HAP-1 (cell line): ENCODE measurements at regions not wholly inside any gene's neighbourhood (a gene's known extent, or its start where the extent isn't known, plus 50 kb on each side); places are given as distances from the start of the nearest gene placed in this dataset.
"Not testable (repeated sequence)": the region's sequence is repeated elsewhere in the genome, so short reads cannot be mapped to it uniquely, and the experiment has no call there.

ENCODE experiments used
- DNase-seq, 2 experiments: peaks; one replicate each; pipeline ENCODE4 v3.0.0-alpha.2; 2016 to 2020; ENCODE audit warnings: low spot score in 2 of 2
- H3K27me3 ChIP-seq: fragments of 250-450 bp; sonication (Bioruptor Pico); 2 replicates; pipeline ENCODE4 v1.5.1; 2020; ENCODE audit warnings: low read depth, mild to moderate bottlenecking, moderate library complexity
- H3K36me3 ChIP-seq: fragments of 250-450 bp; sonication (Bioruptor Pico); replicated peaks from 2 replicates; pipeline ENCODE4 v1.5.1; 2020; ENCODE audit warnings: mild to moderate bottlenecking
- H3K4me1 ChIP-seq: fragments of 250-450 bp; sonication (Bioruptor Pico); 2 replicates; pipeline ENCODE4 v1.5.1; 2020; ENCODE audit warnings: mild to moderate bottlenecking
- H3K4me3 ChIP-seq: fragments of 250-450 bp; sonication (Bioruptor Pico); 2 replicates; pipeline ENCODE4 v1.5.1; 2020; ENCODE audit warnings: mild to moderate bottlenecking, moderate library complexity
- H3K9me3 ChIP-seq: fragments of 250-450 bp; sonication (Bioruptor Pico); 2 replicates; pipeline ENCODE4 v1.5.1; 2020; ENCODE audit warnings: mild to moderate bottlenecking, moderate library complexity
- in situ Hi-C: fragments of 300-500 bp; cut with MboI; formaldehyde crosslinking; loops from 3 replicates; pipeline ENCODE4 v1.14.3; 2020; ENCODE audit warnings: low sequenced_read_pairs, inconsistent platforms, mixed read lengths

DNA sequence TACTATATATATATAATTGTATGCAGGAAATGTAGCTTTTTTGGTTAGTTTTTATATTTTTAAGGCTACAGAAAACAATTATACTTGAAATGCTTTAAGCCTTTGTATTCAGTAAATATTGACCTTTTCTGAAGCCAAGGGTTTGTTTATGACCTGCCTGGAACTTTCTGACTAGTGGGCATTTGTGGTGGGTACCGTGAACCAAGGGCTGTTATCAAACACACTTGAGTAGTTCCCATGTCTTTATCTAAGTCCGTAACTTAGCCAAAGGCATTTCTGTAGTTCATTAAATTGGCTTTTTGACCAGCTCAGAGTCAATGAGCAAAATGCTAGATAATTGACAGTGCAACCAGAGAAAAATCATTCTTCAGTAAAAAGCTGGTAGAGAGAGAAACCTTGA lies 1444.2 kb upstream of the SLC10A2 start:
- in situ Hi-C loops = no loop called here
- Histone ChIP-seq H3K36me3 (no peaks in the 10 kb centered on the region), H3K4me1 (no peaks in the 10 kb centered on the region), H3K9me3 (no peaks in the 10 kb centered on the region), H3K27me3 (no peaks in the 10 kb centered on the region), H3K4me3 (no peak overlapping the region)
- no peak for DNase-seq

DNA sequence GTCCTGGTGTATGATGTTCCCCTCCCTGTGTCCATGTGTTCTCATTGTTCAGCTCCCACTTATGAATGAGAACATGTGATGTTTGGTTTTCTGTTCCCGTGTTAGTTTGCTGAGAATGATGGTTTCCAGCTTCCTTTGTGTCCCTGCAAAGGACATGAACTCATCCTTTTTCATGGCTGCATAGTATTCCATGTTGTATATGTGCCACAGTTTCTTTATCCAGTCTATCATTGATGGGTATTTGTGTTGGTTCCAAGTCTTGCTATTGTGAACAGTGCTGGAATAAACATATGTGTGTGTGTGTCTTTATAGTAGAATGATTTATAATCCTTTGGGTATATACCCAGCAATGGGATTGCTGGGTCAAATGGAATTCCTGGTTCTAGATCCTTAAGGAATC lies 1427.3 kb upstream of the SLC10A2 start:
- DNase-seq, H3K36me3 ChIP-seq, H3K9me3 ChIP-seq, H3K27me3 ChIP-seq, in situ Hi-C loops, H3K4me3 ChIP-seq, H3K4me1 ChIP-seq: not testable (repeated sequence)

DNA sequence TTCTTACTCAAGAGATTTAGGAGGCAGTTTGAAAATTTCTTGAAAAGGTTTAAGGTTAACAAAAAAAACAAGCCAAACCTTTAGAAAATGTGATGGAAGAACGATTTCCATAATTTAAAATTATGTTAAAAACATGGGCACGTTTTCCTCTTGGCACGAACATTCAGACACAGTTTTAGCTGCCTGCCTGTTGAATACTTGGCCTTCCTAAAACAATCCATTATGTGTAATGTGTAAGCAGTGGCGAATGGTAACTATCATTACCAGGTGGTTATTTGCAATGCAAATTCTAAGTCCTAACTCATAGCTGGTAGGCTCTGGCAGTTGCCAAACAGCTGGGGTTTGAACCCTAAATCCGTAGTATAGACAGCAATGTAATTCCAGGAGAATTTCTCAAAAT lies 1425.7 kb upstream of the SLC10A2 start:
- Histone ChIP-seq H3K36me3 (no peaks in the 10 kb centered on the region), H3K27me3 (no peaks in the 10 kb centered on the region), H3K4me3 (no peak overlapping the region), H3K9me3 (no peaks in the 10 kb centered on the region), H3K4me1 (no peaks in the 10 kb centered on the region)
- DNase-seq = no peak
- in situ Hi-C loops = no loop called here

DNA sequence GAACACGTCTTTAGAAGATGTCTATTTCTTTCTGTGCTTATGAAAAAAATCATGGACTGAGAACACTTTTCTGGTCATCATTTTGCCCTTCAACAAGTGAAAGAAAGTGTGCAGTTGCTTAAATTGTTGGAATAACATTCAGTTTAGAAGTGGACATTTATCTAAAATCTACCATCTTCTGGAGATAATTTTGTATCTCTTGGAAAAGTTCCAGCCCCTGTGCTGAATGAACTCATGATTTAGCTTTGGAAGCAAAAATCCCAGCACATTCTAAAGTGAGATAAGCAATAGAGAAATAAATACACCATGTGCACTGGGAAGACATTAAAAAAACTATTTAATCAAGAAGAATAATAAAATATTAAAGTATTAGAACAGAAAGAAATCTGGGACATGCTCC lies 1420.8 kb upstream of the SLC10A2 start:
- no peak overlapping the region for H3K4me3 ChIP-seq
- no peak for DNase-seq
- no peaks in the 10 kb centered on the region for H3K4me1 ChIP-seq
- H3K9me3 ChIP-seq = no peaks in the 10 kb centered on the region
- in situ Hi-C loops = no loop called here
- H3K27me3 ChIP-seq = no peaks in the 10 kb centered on the region
- no peaks in the 10 kb centered on the region for H3K36me3 ChIP-seq

DNA sequence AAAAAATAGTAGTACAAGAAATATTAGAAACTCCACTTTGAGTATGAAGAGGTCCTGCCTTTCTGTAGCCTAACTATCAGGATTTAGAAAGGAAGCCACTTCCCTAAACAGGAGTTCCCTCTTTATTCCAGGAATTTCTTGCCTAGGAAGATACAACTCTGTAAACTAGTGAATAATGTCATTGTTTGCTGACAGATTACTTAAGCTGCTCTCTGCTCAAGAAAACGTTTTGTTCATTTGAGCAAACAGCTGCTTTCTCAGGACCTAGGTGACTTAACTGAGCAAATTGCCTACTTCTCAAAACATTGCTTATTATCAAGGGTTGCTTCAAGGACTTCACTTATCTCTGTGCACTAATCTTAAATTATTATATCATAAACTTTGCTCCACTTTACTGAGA lies 1419.4 kb upstream of the SLC10A2 start:
- Histone ChIP-seq H3K36me3 (no peaks in the 10 kb centered on the region), H3K4me1 (no peaks in the 10 kb centered on the region), H3K27me3 (no peaks in the 10 kb centered on the region), H3K9me3 (no peaks in the 10 kb centered on the region), H3K4me3 (no peak overlapping the region)
- in situ Hi-C loops = no loop called here
- no peak for DNase-seq

DNA sequence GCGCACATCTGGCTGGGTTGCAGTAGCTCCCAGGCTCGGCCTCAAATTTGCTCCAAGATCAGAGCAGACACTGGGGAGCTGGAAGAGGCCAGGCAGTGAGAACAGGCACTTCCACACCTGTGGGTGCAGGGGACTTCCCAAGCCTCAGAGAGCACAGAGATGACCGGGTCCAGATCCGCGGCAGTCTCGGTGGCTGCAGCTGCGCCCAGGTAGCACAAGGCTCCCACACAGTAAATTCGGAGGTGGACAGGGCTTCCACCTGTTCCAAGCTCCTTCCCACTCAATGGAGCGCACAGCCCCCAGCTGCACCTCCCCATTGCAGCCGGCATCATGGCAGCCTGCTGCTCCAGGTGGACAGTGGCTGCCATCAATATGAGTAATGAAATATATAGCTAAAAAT lies 1417.4 kb upstream of the SLC10A2 start:
- H3K9me3 ChIP-seq = no peaks in the 10 kb centered on the region
- no peak for DNase-seq
- no peaks in the 10 kb centered on the region for H3K27me3 ChIP-seq
- in situ Hi-C loops = no loop called here
- no peaks in the 10 kb centered on the region for H3K4me1 ChIP-seq
- no peak overlapping the region for H3K4me3 ChIP-seq
- H3K36me3 ChIP-seq = no peaks in the 10 kb centered on the region

DNA sequence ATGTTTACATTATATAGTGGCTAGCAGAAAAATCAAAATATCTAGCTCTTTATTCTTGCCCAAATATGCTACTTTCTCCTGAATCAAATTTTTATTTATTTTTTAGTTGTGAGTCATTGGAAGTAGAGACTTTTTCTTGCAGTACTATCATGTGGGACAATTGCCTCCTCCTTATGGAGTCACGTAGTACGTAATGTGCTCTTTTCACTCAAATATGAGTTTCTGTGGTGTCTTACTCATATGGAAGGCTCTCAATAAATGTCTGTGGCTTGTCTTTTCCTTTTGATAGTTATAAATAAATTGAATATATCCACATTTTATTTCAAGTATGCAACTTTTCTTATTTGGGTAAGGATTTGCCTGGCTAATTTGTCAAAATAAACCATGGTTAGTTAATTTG lies 1411.0 kb upstream of the SLC10A2 start:
- DNase-seq = no peak
- H3K36me3 ChIP-seq = no peaks in the 10 kb centered on the region
- no peaks in the 10 kb centered on the region for H3K27me3 ChIP-seq
- in situ Hi-C loops = no loop called here
- no peak overlapping the region for H3K4me3 ChIP-seq
- H3K4me1 ChIP-seq = no peaks in the 10 kb centered on the region
- H3K9me3 ChIP-seq = no peaks in the 10 kb centered on the region

DNA sequence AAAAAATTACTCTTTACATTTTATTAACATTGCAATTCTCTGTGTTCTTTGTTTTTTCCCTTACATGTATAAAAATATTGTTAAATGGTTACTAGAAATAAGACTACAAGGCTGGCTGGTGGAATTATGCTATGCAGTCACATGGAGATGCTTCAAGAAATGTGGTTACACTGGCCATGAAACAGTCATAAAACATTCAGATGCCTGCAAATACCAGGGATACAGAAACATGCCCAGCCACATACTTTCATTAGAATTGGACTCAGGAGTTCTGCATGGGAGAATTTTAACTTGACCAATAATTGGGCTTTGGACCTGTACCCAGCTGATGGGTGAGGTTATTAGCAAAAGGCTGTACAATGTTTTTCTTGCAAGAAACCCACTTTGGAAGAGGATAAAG lies 1407.7 kb upstream of the SLC10A2 start:
- in situ Hi-C loops = no loop called here
- no peak for DNase-seq
- no peaks in the 10 kb centered on the region for H3K9me3 ChIP-seq
- H3K4me3 ChIP-seq = no peak overlapping the region
- H3K36me3 ChIP-seq = no peaks in the 10 kb centered on the region
- no peaks in the 10 kb centered on the region for H3K27me3 ChIP-seq
- no peaks in the 10 kb centered on the region for H3K4me1 ChIP-seq

DNA sequence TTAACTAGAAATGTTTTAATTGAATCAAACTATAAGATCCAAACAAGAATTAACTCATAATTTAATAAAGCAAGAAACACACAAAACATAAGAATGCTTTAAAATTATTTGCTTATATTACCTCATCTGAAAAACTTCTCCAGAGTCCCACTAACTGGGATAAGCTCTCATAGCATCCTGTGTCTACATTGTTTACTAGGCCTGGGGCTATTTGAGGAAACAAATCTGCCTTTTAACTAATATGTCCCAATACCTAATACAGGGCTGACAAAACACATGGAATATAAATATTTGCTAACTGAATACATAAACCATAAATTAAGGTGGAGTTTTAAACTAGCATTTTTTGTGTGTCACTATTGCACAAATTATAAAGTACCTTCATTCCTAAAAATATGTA lies 1399.8 kb upstream of the SLC10A2 start:
- Histone ChIP-seq H3K4me1 (no peaks in the 10 kb centered on the region), H3K27me3 (no peaks in the 10 kb centered on the region), H3K36me3 (no peaks in the 10 kb centered on the region), H3K4me3 (no peak overlapping the region), H3K9me3 (no peaks in the 10 kb centered on the region)
- in situ Hi-C loops = no loop called here
- no peak for DNase-seq

DNA sequence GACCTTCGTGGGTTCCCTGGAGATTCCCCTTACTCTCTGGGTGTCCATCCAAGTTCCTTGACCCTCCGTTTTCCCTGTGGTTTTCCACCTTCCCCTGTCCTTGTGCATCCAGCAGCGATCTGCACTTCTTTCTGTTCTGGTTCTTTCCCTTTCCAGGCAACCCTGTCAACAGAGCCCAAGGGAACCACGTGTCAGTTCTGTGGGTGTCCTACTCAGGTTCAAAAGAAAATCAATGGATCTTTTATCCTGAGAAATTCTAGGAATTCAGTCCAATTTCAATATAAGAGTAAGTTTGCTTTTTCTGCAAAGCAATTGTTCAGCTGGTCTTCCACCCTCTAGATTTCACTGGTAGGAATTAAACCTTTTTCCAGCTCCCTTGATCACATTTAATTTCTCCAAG lies 1394.8 kb upstream of the SLC10A2 start:
- H3K4me1 ChIP-seq = no peaks in the 10 kb centered on the region
- H3K9me3 ChIP-seq = no peaks in the 10 kb centered on the region
- no peak for DNase-seq
- in situ Hi-C loops = no loop called here
- no peak overlapping the region for H3K4me3 ChIP-seq
- H3K27me3 ChIP-seq = no peaks in the 10 kb centered on the region
- no peaks in the 10 kb centered on the region for H3K36me3 ChIP-seq

DNA sequence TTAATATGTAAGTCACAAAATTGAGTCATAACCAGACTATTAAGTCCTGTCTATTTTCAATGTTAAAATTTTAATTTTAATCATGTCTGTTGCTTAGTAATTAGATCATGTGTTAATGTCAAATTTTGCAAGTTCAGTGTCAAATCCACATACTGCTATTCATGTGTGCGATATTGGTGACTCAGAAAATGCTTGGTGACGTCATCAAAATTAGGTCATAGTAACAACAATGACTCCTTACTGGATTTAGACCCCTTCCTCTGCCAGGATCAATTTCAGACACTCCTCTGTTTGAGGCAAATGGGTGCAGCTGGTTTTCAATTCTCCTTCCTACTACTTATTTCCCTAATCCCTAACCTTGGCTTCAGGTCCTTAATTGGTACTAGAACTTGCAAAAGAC lies 1394.3 kb upstream of the SLC10A2 start:
- in situ Hi-C loops = no loop called here
- Histone ChIP-seq H3K27me3 (no peaks in the 10 kb centered on the region), H3K4me3 (no peak overlapping the region), H3K4me1 (no peaks in the 10 kb centered on the region), H3K36me3 (no peaks in the 10 kb centered on the region), H3K9me3 (no peaks in the 10 kb centered on the region)
- no peak for DNase-seq

DNA sequence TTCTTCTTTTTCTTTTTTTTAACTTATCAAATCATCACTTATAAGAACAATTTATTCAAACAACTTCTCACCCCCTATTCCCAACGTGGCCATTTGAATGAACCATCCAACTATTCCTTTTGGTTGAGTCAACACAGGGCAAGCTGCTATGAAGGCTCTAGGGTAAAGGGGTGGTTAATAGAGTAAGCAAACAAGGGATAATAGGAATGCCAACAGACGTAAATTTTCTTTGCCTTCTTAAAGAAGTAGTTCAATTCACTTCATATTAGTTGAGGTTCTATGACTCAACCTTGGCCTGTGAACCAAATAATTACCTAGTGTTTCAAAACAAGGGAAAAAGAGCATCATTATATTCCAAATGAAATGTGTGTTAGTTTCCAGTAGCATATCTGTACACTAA lies 1383.8 kb upstream of the SLC10A2 start:
- Histone ChIP-seq H3K9me3 (no peaks in the 10 kb centered on the region; the same call in 1 of the 2 replicates), H3K4me3 (no peak overlapping the region), H3K4me1 (no peaks in the 10 kb centered on the region), H3K27me3 (no peaks in the 10 kb centered on the region), H3K36me3 (no peaks in the 10 kb centered on the region)
- in situ Hi-C loops = no loop called here
- DNase-seq = no peak

DNA sequence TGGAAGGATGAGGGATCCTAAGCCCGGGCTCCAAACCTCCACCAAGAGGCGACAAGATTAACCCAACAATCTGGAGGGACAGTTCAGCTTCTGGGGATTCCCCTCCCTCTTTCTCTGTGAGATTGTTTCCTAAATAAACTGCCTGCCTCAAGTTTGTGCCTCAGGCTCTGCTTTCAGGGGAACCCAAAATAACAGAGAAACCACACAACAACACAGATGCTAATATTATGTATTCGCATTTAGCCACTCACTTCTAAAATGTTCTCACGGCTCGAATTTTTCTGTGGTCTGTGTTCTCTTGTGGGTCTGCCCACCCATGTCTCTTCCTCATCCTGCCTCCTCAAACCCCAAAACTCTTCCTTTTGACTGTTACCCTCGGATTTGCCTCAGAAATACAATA lies 1381.1 kb upstream of the SLC10A2 start:
- Histone ChIP-seq H3K4me1 (no peaks in the 10 kb centered on the region), H3K36me3 (no peaks in the 10 kb centered on the region), H3K4me3 (no peak overlapping the region), H3K27me3 (no peaks in the 10 kb centered on the region), H3K9me3 (no peaks in the 10 kb centered on the region; the same call in 1 of the 2 replicates)
- in situ Hi-C loops = no loop called here
- DNase-seq = no peak

DNA sequence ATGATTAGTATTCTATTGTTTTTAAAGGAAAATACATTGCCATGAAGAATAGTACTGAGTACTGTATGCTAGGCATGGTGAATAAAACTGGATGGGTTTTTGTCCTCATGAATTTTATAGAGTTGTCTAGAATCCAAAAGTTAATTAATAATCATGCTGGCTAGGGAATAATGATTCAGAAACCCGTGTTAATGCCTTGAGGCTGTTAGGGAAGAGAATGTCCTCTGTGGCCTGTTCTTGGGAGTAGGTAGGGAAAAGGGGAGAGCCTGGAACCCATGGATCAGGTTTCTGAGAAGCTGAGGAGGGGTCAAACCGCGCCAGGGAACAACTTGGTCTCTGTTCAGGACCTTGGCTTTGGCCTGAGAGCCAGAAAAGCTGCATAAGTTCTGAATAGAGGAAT lies 1376.3 kb upstream of the SLC10A2 start:
- in situ Hi-C loops = no loop called here

DNA sequence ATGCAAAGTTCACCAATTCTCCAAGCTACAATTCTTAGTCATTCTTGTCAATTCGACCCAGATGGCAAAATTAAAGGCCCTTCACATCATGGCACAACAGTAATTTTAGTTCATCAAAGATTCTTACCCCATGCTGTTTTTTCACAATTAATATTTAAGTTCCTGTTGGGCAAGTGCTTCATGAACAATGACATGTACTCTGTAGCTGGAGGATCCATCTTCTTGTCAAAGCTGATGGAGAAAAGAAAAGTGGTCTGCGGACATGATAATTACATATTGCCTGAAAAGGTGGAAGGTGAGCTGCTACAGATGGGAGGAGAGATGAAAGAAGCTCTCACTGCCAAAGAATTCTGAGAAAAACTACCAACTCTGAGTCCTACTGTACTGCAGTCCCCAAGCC lies 1370.3 kb upstream of the SLC10A2 start:
- DNase-seq = no peak
- in situ Hi-C loops = no loop called here
- H3K36me3 ChIP-seq = no peaks in the 10 kb centered on the region
- no peaks in the 10 kb centered on the region for H3K9me3 ChIP-seq
- no peaks in the 10 kb centered on the region for H3K4me1 ChIP-seq
- H3K27me3 ChIP-seq = no peaks in the 10 kb centered on the region
- H3K4me3 ChIP-seq = no peak overlapping the region

More for the DNA sequence above, 1376.3 kb upstream of the SLC10A2 start:
- DNase-seq = no peak
- H3K27me3 ChIP-seq = no peaks in the 10 kb centered on the region
- no peaks in the 10 kb centered on the region for H3K36me3 ChIP-seq
- no peaks in the 10 kb centered on the region for H3K4me1 ChIP-seq
- H3K9me3 ChIP-seq = no peaks in the 10 kb centered on the region
- no peak overlapping the region for H3K4me3 ChIP-seq
